ENCODE measurements at regions not wholly inside any gene's neighbourhood (a gene's known extent, or its start where the extent isn't known, plus 50 kb on each side); places are given as distances from the start of the nearest gene placed in this dataset.

- Histone ChIP-seq H3K27me3 (ENCODE audit: low read length) (no peaks in the 10 kb centered on the region), H2AFZ (ENCODE audit: low read length) (no peak overlapping the region), H3K4me3 (ENCODE audit: low read length) (no peak overlapping the region), H3K9me2 (replicated peaks; ENCODE audit: insufficient read depth, low read length) (no peaks in the 10 kb centered on the region), H3K9ac (ENCODE audit: low read length) (no peak overlapping the region), H3K4me2 (ENCODE audit: low read depth, low read length, poor library complexity, severe bottlenecking) (no peak overlapping the region), H3K79me2 (ENCODE audit: low read length) (no peaks in the 10 kb centered on the region), H3K9me3 (ENCODE audit: low read length) (no peaks in the 10 kb centered on the region), H4K20me1 (ENCODE audit: insufficient read depth, low read depth, low read length) (no peaks in the 10 kb centered on the region), H3K4me1 (ENCODE audit: low read length) (no peaks in the 10 kb centered on the region), H3K36me3 (ENCODE audit: insufficient read depth, low read length) (no peaks in the 10 kb centered on the region), H3K27ac (ENCODE audit: low read length) (no peak overlapping the region)
- DNase-seq, result no peak
Measured at GRCh38 chr2:183259921-183260320, 135.7 kb downstream of the NUP35 start.

DNA sequence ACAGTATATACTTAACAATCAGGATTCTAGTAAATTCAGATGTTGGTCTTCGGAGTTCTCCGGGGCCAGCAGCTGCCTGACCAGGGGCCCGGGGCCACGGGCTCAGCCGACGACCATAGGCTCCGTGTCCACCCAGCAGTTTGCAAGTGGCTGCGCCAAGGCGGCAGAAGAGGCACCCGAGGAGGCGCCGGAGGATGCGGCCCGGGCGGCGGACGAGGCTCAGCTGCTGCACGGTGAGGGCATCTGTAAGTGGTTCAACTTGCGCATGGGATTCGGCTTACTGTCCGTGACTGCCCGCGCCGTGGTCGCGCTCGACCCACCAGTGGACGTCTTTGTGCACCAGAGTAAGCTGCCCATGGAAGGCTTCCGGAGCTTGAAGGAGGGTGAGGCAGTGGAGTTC, 136.3 kb downstream of the NUP35 start:
- H3K79me2 ChIP-seq (ENCODE audit: low read length), result no peaks in the 10 kb centered on the region
- H3K4me2 ChIP-seq (ENCODE audit: low read depth, low read length, poor library complexity, severe bottlenecking), result no peak overlapping the region
- H3K27ac ChIP-seq (ENCODE audit: low read length), result no peak overlapping the region
- no peak overlapping the region for H3K9ac ChIP-seq (ENCODE audit: low read length)
- H3K27me3 ChIP-seq (ENCODE audit: low read length), result no peaks in the 10 kb centered on the region
- no peaks in the 10 kb centered on the region for H4K20me1 ChIP-seq (ENCODE audit: insufficient read depth, low read depth, low read length)
- no peaks in the 10 kb centered on the region for H3K9me2 ChIP-seq (replicated peaks; ENCODE audit: insufficient read depth, low read length)
- no peak overlapping the region for H3K4me3 ChIP-seq (ENCODE audit: low read length)
- no peak overlapping the region for H2AFZ ChIP-seq (ENCODE audit: low read length)
- H3K4me1 ChIP-seq (ENCODE audit: low read length), result no peaks in the 10 kb centered on the region
- DNase-seq, result no peak
- H3K36me3 ChIP-seq (ENCODE audit: insufficient read depth, low read length), result no peaks in the 10 kb centered on the region
- H3K9me3 ChIP-seq (ENCODE audit: low read length), result no peaks in the 10 kb centered on the region

DNA sequence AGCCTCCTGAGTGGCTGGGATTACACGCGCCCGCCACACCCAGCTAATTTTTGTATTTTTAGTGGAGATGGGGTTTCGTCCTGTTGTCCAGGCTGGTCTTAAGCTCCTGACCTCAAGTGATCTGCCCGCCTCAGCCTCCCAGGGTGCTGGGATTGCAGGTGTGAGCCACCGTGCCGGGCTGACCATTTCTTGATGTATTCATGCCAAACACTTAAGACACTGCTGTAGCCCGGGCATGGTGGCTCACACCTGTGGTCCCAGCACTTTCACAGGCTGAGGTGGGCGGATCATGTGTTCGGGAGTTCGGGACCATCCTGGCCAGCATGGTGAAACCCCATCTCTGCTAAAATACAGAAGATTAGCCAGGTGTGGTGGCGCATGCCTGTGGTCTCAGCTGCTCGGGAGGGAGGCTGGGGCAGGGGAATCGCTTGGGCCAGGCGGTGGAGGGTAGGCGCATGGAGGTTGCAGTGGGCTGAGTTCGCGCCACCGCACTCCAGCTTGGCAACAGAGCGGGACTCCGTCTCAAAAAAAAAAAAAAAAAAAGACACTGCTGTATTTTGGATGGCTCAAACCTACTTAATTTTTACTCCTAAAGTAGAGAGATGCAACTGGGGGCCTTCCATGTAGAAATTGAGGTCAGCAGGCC, 140.8 kb downstream of the NUP35 start:
- H3K79me2 ChIP-seq (ENCODE audit: low read length), result no peaks in the 10 kb centered on the region
- no peak overlapping the region for H3K4me3 ChIP-seq (ENCODE audit: low read length)
- no peaks in the 10 kb centered on the region for H3K36me3 ChIP-seq (ENCODE audit: insufficient read depth, low read length)
- no peaks in the 10 kb centered on the region for H3K9me3 ChIP-seq (ENCODE audit: low read length)
- H3K27me3 ChIP-seq (ENCODE audit: low read length), result no peaks in the 10 kb centered on the region
- no peak overlapping the region for H3K9ac ChIP-seq (ENCODE audit: low read length)
- no peak overlapping the region for H3K4me2 ChIP-seq (ENCODE audit: low read depth, low read length, poor library complexity, severe bottlenecking)
- H4K20me1 ChIP-seq (ENCODE audit: insufficient read depth, low read depth, low read length), result no peaks in the 10 kb centered on the region
- H3K9me2 ChIP-seq (replicated peaks; ENCODE audit: insufficient read depth, low read length), result no peaks in the 10 kb centered on the region
- no peak overlapping the region for H3K27ac ChIP-seq (ENCODE audit: low read length)
- DNase-seq, result no peak
- H2AFZ ChIP-seq (ENCODE audit: low read length), result no peak overlapping the region
- H3K4me1 ChIP-seq (ENCODE audit: low read length), result peaks cover 3% of the 10 kb centered on the region; the same call in 1 of the 2 replicates

DNA sequence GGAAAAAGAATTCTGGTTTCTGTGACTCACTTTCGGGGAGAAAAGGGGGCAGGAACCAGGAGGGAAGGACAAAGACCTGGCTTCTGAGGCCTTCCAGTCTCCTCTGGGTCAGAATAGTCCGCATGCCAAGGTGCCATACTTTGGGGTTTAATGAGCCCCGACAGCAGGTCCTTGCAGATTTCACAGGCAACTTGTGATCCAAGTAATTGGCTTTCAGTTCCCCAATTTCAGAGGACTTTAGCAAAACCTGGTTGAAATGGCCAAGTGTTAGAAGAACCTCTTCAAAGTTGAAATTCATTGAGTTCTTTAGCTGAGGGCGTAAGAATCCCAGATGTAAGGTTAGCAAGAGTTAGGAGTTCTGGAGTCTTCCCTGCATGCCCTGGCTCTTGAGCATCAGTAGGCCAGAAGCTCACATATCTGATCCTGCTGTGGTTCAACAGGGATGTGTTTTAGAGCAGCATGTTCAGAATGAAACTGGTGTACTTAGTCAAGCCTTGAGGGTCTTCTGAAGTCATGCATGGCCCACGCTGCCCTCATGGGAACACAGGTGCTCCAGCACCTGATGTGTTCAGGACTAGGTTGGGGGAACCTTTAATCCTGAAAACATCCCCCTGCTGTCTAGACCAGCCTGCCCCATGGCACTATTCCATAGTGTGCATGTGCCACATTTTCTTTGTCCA, 143.0 kb downstream of the NUP35 start:
- Histone ChIP-seq H2AFZ (ENCODE audit: low read length) (no peak overlapping the region), H3K9ac (ENCODE audit: low read length) (no peak overlapping the region), H3K36me3 (ENCODE audit: insufficient read depth, low read length) (no peaks in the 10 kb centered on the region), H3K79me2 (ENCODE audit: low read length) (no peaks in the 10 kb centered on the region), H3K27ac (ENCODE audit: low read length) (no peak overlapping the region), H4K20me1 (ENCODE audit: insufficient read depth, low read depth, low read length) (no peaks in the 10 kb centered on the region), H3K9me2 (replicated peaks; ENCODE audit: insufficient read depth, low read length) (no peaks in the 10 kb centered on the region), H3K4me1 (ENCODE audit: low read length) (peaks cover 3% of the 10 kb centered on the region; the same call in 1 of the 2 replicates), H3K4me3 (ENCODE audit: low read length) (no peak overlapping the region), H3K4me2 (ENCODE audit: low read depth, low read length, poor library complexity, severe bottlenecking) (no peak overlapping the region), H3K27me3 (ENCODE audit: low read length) (no peaks in the 10 kb centered on the region), H3K9me3 (ENCODE audit: low read length) (no peaks in the 10 kb centered on the region)
- DNase-seq, result peak; percentile 42

- Histone ChIP-seq H3K79me2 (ENCODE audit: low read length) (no peaks in the 10 kb centered on the region), H3K9me2 (replicated peaks; ENCODE audit: insufficient read depth, low read length) (no peaks in the 10 kb centered on the region), H4K20me1 (ENCODE audit: insufficient read depth, low read depth, low read length) (no peaks in the 10 kb centered on the region), H3K36me3 (ENCODE audit: insufficient read depth, low read length) (no peaks in the 10 kb centered on the region), H3K27ac (ENCODE audit: low read length) (no peak overlapping the region), H2AFZ (ENCODE audit: low read length) (no peak overlapping the region), H3K4me1 (ENCODE audit: low read length) (peaks cover 3% of the 10 kb centered on the region; the same call in 1 of the 2 replicates), H3K9ac (ENCODE audit: low read length) (no peak overlapping the region), H3K4me2 (ENCODE audit: low read depth, low read length, poor library complexity, severe bottlenecking) (no peak overlapping the region), H3K4me3 (ENCODE audit: low read length) (no peak overlapping the region), H3K27me3 (ENCODE audit: low read length) (no peaks in the 10 kb centered on the region), H3K9me3 (ENCODE audit: low read length) (no peaks in the 10 kb centered on the region)
- no peak for DNase-seq
Measured at GRCh38 chr2:183269956-183270355, 145.7 kb downstream of the NUP35 start.

GRCh38 chr2:183283209-183283608, 159.0 kb downstream of the NUP35 start:
- DNase-seq, result no peak
- no peaks in the 10 kb centered on the region for H3K27me3 ChIP-seq (ENCODE audit: low read length)
- H3K9me3 ChIP-seq (ENCODE audit: low read length), result no peaks in the 10 kb centered on the region
- no peaks in the 10 kb centered on the region for H3K4me1 ChIP-seq (ENCODE audit: low read length)
- H3K4me3 ChIP-seq (ENCODE audit: low read length), result no peak overlapping the region
- no peaks in the 10 kb centered on the region for H3K9me2 ChIP-seq (replicated peaks; ENCODE audit: insufficient read depth, low read length)
- H3K79me2 ChIP-seq (ENCODE audit: low read length), result no peaks in the 10 kb centered on the region
- H3K36me3 ChIP-seq (ENCODE audit: insufficient read depth, low read length), result no peaks in the 10 kb centered on the region
- 0 out of 2 replicates have a peak, but pooled peaks cover 4% of the 10 kb centered on the region for H4K20me1 ChIP-seq (ENCODE audit: insufficient read depth, low read depth, low read length)
- no peak overlapping the region for H2AFZ ChIP-seq (ENCODE audit: low read length)
- H3K27ac ChIP-seq (ENCODE audit: low read length), result no peak overlapping the region
- no peak overlapping the region for H3K4me2 ChIP-seq (ENCODE audit: low read depth, low read length, poor library complexity, severe bottlenecking)
- no peak overlapping the region for H3K9ac ChIP-seq (ENCODE audit: low read length)

GRCh38 chr2:183284606-183285005, 160.4 kb downstream of the NUP35 start:
- Histone ChIP-seq H4K20me1 (ENCODE audit: insufficient read depth, low read depth, low read length) (0 out of 2 replicates have a peak, but pooled peaks cover 4% of the 10 kb centered on the region), H3K79me2 (ENCODE audit: low read length) (no peaks in the 10 kb centered on the region), H2AFZ (ENCODE audit: low read length) (no peak overlapping the region), H3K9me2 (replicated peaks; ENCODE audit: insufficient read depth, low read length) (no peaks in the 10 kb centered on the region), H3K27ac (ENCODE audit: low read length) (no peak overlapping the region), H3K4me1 (ENCODE audit: low read length) (no peaks in the 10 kb centered on the region), H3K27me3 (ENCODE audit: low read length) (no peaks in the 10 kb centered on the region), H3K9ac (ENCODE audit: low read length) (no peak overlapping the region), H3K9me3 (ENCODE audit: low read length) (no peaks in the 10 kb centered on the region), H3K36me3 (ENCODE audit: insufficient read depth, low read length) (no peaks in the 10 kb centered on the region), H3K4me3 (ENCODE audit: low read length) (no peak overlapping the region), H3K4me2 (ENCODE audit: low read depth, low read length, poor library complexity, severe bottlenecking) (no peak overlapping the region)
- DNase-seq, result no peak

- DNase-seq, result no peak
- no peaks in the 10 kb centered on the region for H3K27me3 ChIP-seq (ENCODE audit: low read length)
- H4K20me1 ChIP-seq (ENCODE audit: insufficient read depth, low read depth, low read length), result no peaks in the 10 kb centered on the region
- H3K9me3 ChIP-seq (ENCODE audit: low read length), result no peaks in the 10 kb centered on the region
- H3K9ac ChIP-seq (ENCODE audit: low read length), result no peak overlapping the region
- H3K4me1 ChIP-seq (ENCODE audit: low read length), result no peaks in the 10 kb centered on the region
- no peak overlapping the region for H3K27ac ChIP-seq (ENCODE audit: low read length)
- no peak overlapping the region for H2AFZ ChIP-seq (ENCODE audit: low read length)
- H3K4me3 ChIP-seq (ENCODE audit: low read length), result no peak overlapping the region
- no peaks in the 10 kb centered on the region for H3K9me2 ChIP-seq (replicated peaks; ENCODE audit: insufficient read depth, low read length)
- H3K36me3 ChIP-seq (ENCODE audit: insufficient read depth, low read length), result no peaks in the 10 kb centered on the region
- H3K4me2 ChIP-seq (ENCODE audit: low read depth, low read length, poor library complexity, severe bottlenecking), result no peak overlapping the region
- H3K79me2 ChIP-seq (ENCODE audit: low read length), result no peaks in the 10 kb centered on the region
Measured at GRCh38 chr2:183291436-183291835, 167.2 kb downstream of the NUP35 start.
